Activated CD4-positive, alpha-beta memory T cell treated with anti-CD3 and anti-CD28 coated beads for 36 hours (primary cell): ENCODE measurements at regions not wholly inside any gene's neighbourhood (a gene's known extent, or its start where the extent isn't known, plus 50 kb on each side); places are given as distances from the start of the nearest gene placed in this dataset.

Experiments used
- CTCF ChIA-PET: fragments of 350-600 bp; sonication (Branson Sonifier 250); formaldehyde crosslinking; loops from one replicate; lab custom pipeline; 2021; ENCODE audit warnings: antibody characterized with exemption, inconsistent platforms; lab: Charles Lee
- POLR2A ChIA-PET: fragments of 350-600 bp; sonication (Branson Sonifier 250); formaldehyde crosslinking; loops from one replicate; lab custom pipeline; 2021; ENCODE audit warnings: antibody characterized with exemption; lab: Charles Lee
- DNase-seq: peaks from one replicate; pipeline ENCODE4 v3.0.0-alpha.2; 2020
- H3K27ac Mint-ChIP-seq: one replicate; pipeline ENCODE4 v1.8.0; 2021; ENCODE audit warnings: mixed read lengths
- H3K27me3 Mint-ChIP-seq: one replicate; pipeline ENCODE4 v1.8.0; 2021; ENCODE audit warnings: mixed read lengths
- H3K36me3 Mint-ChIP-seq: one replicate; pipeline ENCODE4 v1.8.0; 2021; ENCODE audit warnings: mixed read lengths
- H3K4me1 Mint-ChIP-seq: one replicate; pipeline ENCODE4 v1.8.0; 2021; ENCODE audit warnings: low read depth, mixed read lengths
- H3K4me3 Mint-ChIP-seq: one replicate; pipeline ENCODE4 v1.8.0; 2021; ENCODE audit warnings: mild to moderate bottlenecking, mixed read lengths
- H3K9me3 Mint-ChIP-seq: one replicate; pipeline ENCODE4 v1.8.0; 2021; ENCODE audit warnings: mixed read lengths
- intact Hi-C: fragments of 100-400 bp; cut with micrococcal nuclease; formaldehyde crosslinking; loops from one replicate; pipeline ENCODE4 v1.15.1; 2023

- CTCF ChIA-PET, result interaction anchor here (0.7 to 1.3 kb wide), 2 partner anchors 16 to 17 kb away, joined by 3 read pairs; no protein-coding TSS in a partner anchor
- Mint-ChIP-seq H3K27me3 (no peaks in the 10 kb centered on the region), H3K36me3 (no peaks in the 10 kb centered on the region), H3K4me1 (no peaks in the 10 kb centered on the region), H3K27ac (no peak overlapping the region), H3K9me3 (peaks cover 13% of the 10 kb centered on the region), H3K4me3 (no peak overlapping the region)
- DNase-seq, result no peak
- POLR2A ChIA-PET, result no interaction called here
- intact Hi-C loops, result no loop called here
Observed at GRCh38 chr12:62106547-62107185, 153.5 kb upstream of the USP15 start.

GRCh38 chr12:62113366-62114011, 146.7 kb upstream of the USP15 start:
- peaks cover 13% of the 10 kb centered on the region for H3K9me3 Mint-ChIP-seq
- CTCF ChIA-PET, result no interaction called here
- peaks cover 6% of the 10 kb centered on the region for H3K27me3 Mint-ChIP-seq
- POLR2A ChIA-PET, result no interaction called here
- no peak overlapping the region for H3K4me3 Mint-ChIP-seq
- intact Hi-C loops, result no loop called here
- H3K36me3 Mint-ChIP-seq, result no peaks in the 10 kb centered on the region
- DNase-seq, result no peak
- no peaks in the 10 kb centered on the region for H3K4me1 Mint-ChIP-seq
- H3K27ac Mint-ChIP-seq, result no peak overlapping the region

DNA sequence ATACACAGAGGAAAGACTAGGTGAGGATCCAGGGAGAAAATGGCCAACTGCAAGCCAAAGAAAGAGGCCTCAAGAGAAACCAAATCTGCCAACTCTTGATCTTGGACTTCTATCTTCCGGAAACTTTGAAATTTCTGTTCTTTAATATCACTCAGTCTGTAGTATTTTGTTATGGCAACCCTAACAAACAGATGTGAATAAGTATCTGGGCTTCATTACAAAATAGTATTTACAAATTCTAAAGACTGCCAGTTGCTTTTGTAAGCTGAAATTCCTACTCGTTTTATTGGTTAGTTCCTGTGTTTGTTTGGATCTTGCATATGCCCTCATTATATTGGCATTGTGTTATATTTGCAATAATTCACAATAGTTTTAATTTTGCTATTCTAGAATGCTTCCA, 143.2 kb upstream of the USP15 start:
- ChIA-PET CTCF (no interaction called here), POLR2A (no interaction called here)
- H3K27ac Mint-ChIP-seq, result no peak overlapping the region
- H3K4me1 Mint-ChIP-seq, result no peaks in the 10 kb centered on the region
- no peak overlapping the region for H3K4me3 Mint-ChIP-seq
- no peaks in the 10 kb centered on the region for H3K36me3 Mint-ChIP-seq
- DNase-seq, result no peak
- H3K27me3 Mint-ChIP-seq, result peaks cover 7% of the 10 kb centered on the region
- no peaks in the 10 kb centered on the region for H3K9me3 Mint-ChIP-seq
- intact Hi-C loops, result no loop called here

GRCh38 chr12:62123721-62124203, 136.4 kb upstream of the USP15 start:
- POLR2A ChIA-PET, result no interaction called here
- H3K27me3 Mint-ChIP-seq, result peaks cover 3% of the 10 kb centered on the region
- H3K4me1 Mint-ChIP-seq, result no peaks in the 10 kb centered on the region
- no peak overlapping the region for H3K27ac Mint-ChIP-seq
- no peaks in the 10 kb centered on the region for H3K36me3 Mint-ChIP-seq
- DNase-seq, result peak; percentile 40
- CTCF ChIA-PET, result interaction anchor here (0.6 to 1.6 kb wide), 7 partner anchors 13 to 314 kb away, joined by 3 to 5 read pairs (median 3); no protein-coding TSS in a partner anchor
- no peak overlapping the region for H3K4me3 Mint-ChIP-seq
- intact Hi-C loops, result loop anchor here (1.0 kb wide), 1 partner anchor 69 kb away; a partner anchor contains a TSS
- no peaks in the 10 kb centered on the region for H3K9me3 Mint-ChIP-seq

DNA sequence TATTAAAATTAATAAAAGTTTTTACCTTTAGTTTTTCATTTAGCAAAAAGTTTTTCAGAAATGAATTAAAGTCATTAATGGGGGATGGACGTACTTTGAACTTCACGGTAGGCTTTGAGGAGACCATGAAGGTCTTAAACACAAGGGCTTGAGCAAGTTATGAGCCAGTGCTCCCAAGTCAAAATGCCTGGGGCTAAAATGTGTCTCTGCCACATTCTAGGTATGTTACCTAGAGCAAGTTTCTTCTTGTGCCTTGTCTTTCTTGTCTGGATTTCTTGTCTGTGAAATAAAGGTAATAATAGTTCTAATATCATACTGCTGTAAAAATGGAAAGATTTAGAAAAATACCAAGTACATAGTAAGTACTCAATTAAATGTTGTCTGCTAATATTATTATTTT, 132.7 kb upstream of the USP15 start:
- no peak overlapping the region for H3K27ac Mint-ChIP-seq
- no peak for DNase-seq
- H3K27me3 Mint-ChIP-seq, result peaks cover 3% of the 10 kb centered on the region
- ChIA-PET CTCF (no interaction called here), POLR2A (no interaction called here)
- H3K36me3 Mint-ChIP-seq, result no peaks in the 10 kb centered on the region
- intact Hi-C loops, result no loop called here
- no peaks in the 10 kb centered on the region for H3K4me1 Mint-ChIP-seq
- no peaks in the 10 kb centered on the region for H3K9me3 Mint-ChIP-seq
- H3K4me3 Mint-ChIP-seq, result no peak overlapping the region

- CTCF ChIA-PET, result no interaction called here
- POLR2A ChIA-PET, result no interaction called here
- Mint-ChIP-seq H3K27me3 (peaks cover 3% of the 10 kb centered on the region), H3K4me3 (no peak overlapping the region), H3K4me1 (no peaks in the 10 kb centered on the region), H3K36me3 (no peaks in the 10 kb centered on the region), H3K27ac (no peak overlapping the region), H3K9me3 (no peaks in the 10 kb centered on the region)
- intact Hi-C loops, result no loop called here
- DNase-seq, result no peak
Observed at GRCh38 chr12:62128175-62128975, 131.8 kb upstream of the USP15 start.

DNA sequence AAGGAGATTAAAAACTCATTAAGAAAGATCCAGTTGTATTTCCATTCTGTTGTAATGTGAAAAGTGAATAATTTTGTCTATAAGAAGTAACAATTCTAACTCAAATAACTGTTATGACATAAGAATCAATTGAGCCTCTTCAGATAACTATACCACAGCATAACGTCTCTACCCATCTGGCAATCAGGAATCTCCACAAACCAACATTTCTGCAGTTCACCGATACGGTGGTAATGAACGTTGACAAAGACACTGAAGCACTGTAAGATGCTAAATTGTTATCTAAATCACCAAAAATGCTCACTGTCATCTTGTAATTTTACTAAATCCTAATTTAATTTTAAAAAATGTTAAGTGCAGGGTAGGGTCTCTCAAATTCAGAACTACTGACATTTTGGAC, 130.9 kb upstream of the USP15 start:
- Mint-ChIP-seq H3K36me3 (no peaks in the 10 kb centered on the region), H3K4me3 (no peak overlapping the region), H3K9me3 (no peaks in the 10 kb centered on the region), H3K27ac (no peak overlapping the region), H3K27me3 (peaks cover 1% of the 10 kb centered on the region), H3K4me1 (no peaks in the 10 kb centered on the region)
- POLR2A ChIA-PET, result no interaction called here
- DNase-seq, result no peak
- intact Hi-C loops, result no loop called here
- CTCF ChIA-PET, result no interaction called here

DNA sequence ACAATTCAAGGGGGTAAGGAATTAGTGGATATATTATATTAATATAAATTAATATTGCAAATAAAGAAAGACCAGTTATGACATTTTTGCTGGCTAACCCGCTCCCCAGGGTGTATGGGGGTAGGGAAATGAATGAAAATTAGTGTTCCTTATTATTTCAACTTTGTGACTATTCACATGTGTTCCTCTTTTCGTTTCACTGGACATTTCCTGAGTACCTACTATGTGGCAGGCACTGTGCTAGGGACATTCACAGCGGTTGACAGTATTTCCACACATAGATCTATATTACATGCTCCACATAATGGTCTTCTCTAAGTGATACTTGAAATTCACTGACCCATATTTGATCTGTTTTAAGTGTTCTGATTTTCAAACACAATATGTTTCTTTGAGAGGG, 129.8 kb upstream of the USP15 start:
- CTCF ChIA-PET, result no interaction called here
- DNase-seq, result no peak
- peaks cover 1% of the 10 kb centered on the region for H3K27me3 Mint-ChIP-seq
- no peaks in the 10 kb centered on the region for H3K4me1 Mint-ChIP-seq
- intact Hi-C loops, result no loop called here
- H3K4me3 Mint-ChIP-seq, result no peak overlapping the region
- POLR2A ChIA-PET, result no interaction called here
- no peaks in the 10 kb centered on the region for H3K36me3 Mint-ChIP-seq
- no peaks in the 10 kb centered on the region for H3K9me3 Mint-ChIP-seq
- no peak overlapping the region for H3K27ac Mint-ChIP-seq

GRCh38 chr12:62130834-62131552, 129.2 kb upstream of the USP15 start:
- Mint-ChIP-seq H3K27me3 (peaks cover 3% of the 10 kb centered on the region), H3K4me1 (no peaks in the 10 kb centered on the region), H3K27ac (no peak overlapping the region), H3K9me3 (no peaks in the 10 kb centered on the region), H3K36me3 (no peaks in the 10 kb centered on the region), H3K4me3 (no peak overlapping the region)
- intact Hi-C loops, result no loop called here
- ChIA-PET POLR2A (no interaction called here), CTCF (interaction anchor here (0.7 kb wide), 1 partner anchor 9 kb away, joined by 5 read pairs; no protein-coding TSS in a partner anchor)
- no peak for DNase-seq

GRCh38 chr12:62133440-62133839, 126.8 kb upstream of the USP15 start:
- Mint-ChIP-seq H3K9me3 (no peaks in the 10 kb centered on the region), H3K27ac (no peak overlapping the region), H3K27me3 (peaks cover 3% of the 10 kb centered on the region), H3K36me3 (no peaks in the 10 kb centered on the region), H3K4me1 (no peaks in the 10 kb centered on the region), H3K4me3 (no peak overlapping the region)
- POLR2A ChIA-PET, result no interaction called here
- CTCF ChIA-PET, result no interaction called here
- intact Hi-C loops, result no loop called here
- DNase-seq, result no peak

DNA sequence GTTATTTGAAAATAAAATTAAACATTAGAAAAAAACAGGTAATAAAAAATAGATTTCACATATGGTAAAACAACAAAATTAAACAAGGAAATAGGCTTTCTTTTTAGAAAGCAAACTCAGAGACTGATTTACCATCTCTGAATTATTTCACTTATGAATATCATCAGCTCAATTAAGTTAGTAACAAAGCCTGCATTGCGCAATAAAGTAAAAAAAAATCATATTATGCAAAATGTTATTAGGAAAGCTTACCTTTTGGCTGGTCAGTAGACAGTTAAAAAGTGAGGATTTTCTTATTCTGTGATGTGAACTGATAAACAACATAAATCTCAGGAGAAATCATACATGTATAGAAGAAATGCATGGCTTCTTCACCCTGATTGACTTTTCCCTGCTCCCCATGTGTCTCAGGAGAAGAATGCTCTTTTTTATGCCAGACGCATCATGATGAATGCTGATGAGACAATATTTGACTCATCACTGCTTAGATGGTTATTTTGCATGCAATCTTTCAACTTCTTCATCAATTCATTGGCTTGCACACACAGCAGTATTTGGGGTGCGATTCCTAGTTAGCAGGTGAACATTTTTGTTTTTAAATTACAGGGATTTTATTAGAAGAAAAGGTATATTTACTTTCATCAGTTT, 124.5 kb upstream of the USP15 start:
- DNase-seq, result no peak
- ChIA-PET CTCF (no interaction called here), POLR2A (no interaction called here)
- no peak overlapping the region for H3K27ac Mint-ChIP-seq
- H3K9me3 Mint-ChIP-seq, result no peaks in the 10 kb centered on the region
- intact Hi-C loops, result no loop called here
- no peaks in the 10 kb centered on the region for H3K4me1 Mint-ChIP-seq
- H3K4me3 Mint-ChIP-seq, result no peak overlapping the region
- H3K36me3 Mint-ChIP-seq, result no peaks in the 10 kb centered on the region
- H3K27me3 Mint-ChIP-seq, result peaks cover 3% of the 10 kb centered on the region
